Stimulated activated naive B cell treated with anti-CD40 and anti-IgM and Interleukin-4, amounts not matched to agents 10 μg/mL and 1 μg/mL and 100 μg/mL, for 72 hours (primary cell): ENCODE measurements at regions not wholly inside any gene's neighbourhood (a gene's known extent, or its start where the extent isn't known, plus 50 kb on each side); places are given as distances from the start of the nearest gene placed in this dataset.

Experiments used
- ATAC-seq, 2 donors: fragments of 150-1000 bp; cut with Tn5 transposase; replicated peaks; 2 replicates each; pipeline ENCODE4 v1.10.0; 2021; ENCODE audit warnings: moderate library complexity in 1 of 2
- DNase-seq: peaks from one replicate; pipeline ENCODE4 v3.0.0; 2021
- H3K27ac Mint-ChIP-seq: one replicate; pipeline ENCODE4 v1.8.0; 2022; ENCODE audit warnings: mild to moderate bottlenecking, mixed read lengths
- H3K27me3 Mint-ChIP-seq, 2 donors: one replicate each; pipeline ENCODE4 v1.8.0; 2022; ENCODE audit warnings: mixed read lengths in 2 of 2
- H3K36me3 Mint-ChIP-seq, 2 donors: one replicate each; pipeline ENCODE4 v1.8.0; 2022; ENCODE audit warnings: mixed read lengths in 2 of 2, mild to moderate bottlenecking in 1 of 2
- H3K4me1 Mint-ChIP-seq, 2 donors: one replicate each; pipeline ENCODE4 v1.8.0; 2022; ENCODE audit warnings: mixed read lengths in 2 of 2, mild to moderate bottlenecking in 1 of 2
- H3K4me3 Mint-ChIP-seq, 2 donors: one replicate each; pipeline ENCODE4 v1.8.0; 2022; ENCODE audit warnings: mild to moderate bottlenecking in 2 of 2, mixed read lengths in 2 of 2, moderate library complexity in 1 of 2
- H3K9me3 Mint-ChIP-seq, 2 donors: one replicate each; pipeline ENCODE4 v1.8.0; 2022; ENCODE audit warnings: mixed read lengths in 2 of 2, mild to moderate bottlenecking in 1 of 2

GRCh38 chr1:239287296-239287695, 99.1 kb upstream of the CHRM3 start:
- Mint-ChIP-seq H3K36me3 (no peaks in the 10 kb centered on the region), H3K4me1 (no peaks in the 10 kb centered on the region), H3K4me3 (no peak overlapping the region), H3K9me3 (no peaks in the 10 kb centered on the region), H3K27ac (no peak overlapping the region), H3K27me3 (no peaks in the 10 kb centered on the region)
- no peak for DNase-seq
- ATAC-seq, result no peak

GRCh38 chr1:239283216-239283615, 103.2 kb upstream of the CHRM3 start:
- Mint-ChIP-seq H3K9me3 (peaks cover 0 to 1% of the 10 kb centered on the region in 2 donors), H3K27me3 (no peaks in the 10 kb centered on the region), H3K36me3 (no peaks in the 10 kb centered on the region), H3K27ac (no peak overlapping the region), H3K4me3 (no peak overlapping the region), H3K4me1 (no peaks in the 10 kb centered on the region)
- DNase-seq (no peak), ATAC-seq (no peak)

- Mint-ChIP-seq H3K27me3 (no peaks in the 10 kb centered on the region), H3K9me3 (peaks cover 0 to 1% of the 10 kb centered on the region in 2 donors), H3K36me3 (no peaks in the 10 kb centered on the region), H3K27ac (no peak overlapping the region), H3K4me1 (no peaks in the 10 kb centered on the region), H3K4me3 (no peak overlapping the region)
- DNase-seq (no peak), ATAC-seq (no peak)
These were observed 104.0 kb upstream of the CHRM3 start for GRCh38 chr1:239282411-239282810.

GRCh38 chr1:239276051-239276450, 110.3 kb upstream of the CHRM3 start:
- no peaks in the 10 kb centered on the region for H3K27me3 Mint-ChIP-seq
- no peaks in the 10 kb centered on the region for H3K36me3 Mint-ChIP-seq
- H3K4me1 Mint-ChIP-seq, result no peaks in the 10 kb centered on the region
- no peak overlapping the region for H3K4me3 Mint-ChIP-seq
- H3K9me3 Mint-ChIP-seq, result peaks cover 5 to 9% of the 10 kb centered on the region in 2 donors
- ATAC-seq (no peak), DNase-seq (no peak)
- no peak overlapping the region for H3K27ac Mint-ChIP-seq

GRCh38 chr1:239274242-239274830, 112.0 kb upstream of the CHRM3 start:
- Mint-ChIP-seq H3K27me3 (no peaks in the 10 kb centered on the region), H3K9me3 (peaks cover 7 to 9% of the 10 kb centered on the region in 2 donors), H3K36me3 (no peaks in the 10 kb centered on the region), H3K4me3 (no peak overlapping the region), H3K27ac (no peak overlapping the region), H3K4me1 (no peaks in the 10 kb centered on the region)
- DNase-seq, result no peak
- ATAC-seq, result no peak

- DNase-seq (no peak), ATAC-seq (no peak)
- Mint-ChIP-seq H3K36me3 (no peaks in the 10 kb centered on the region), H3K27me3 (no peaks in the 10 kb centered on the region), H3K4me3 (no peak overlapping the region), H3K9me3 (peaks cover 7 to 9% of the 10 kb centered on the region in 2 donors), H3K4me1 (no peaks in the 10 kb centered on the region), H3K27ac (no peak overlapping the region)
These were observed 115.9 kb upstream of the CHRM3 start for GRCh38 chr1:239270509-239270908.

GRCh38 chr1:239269706-239270105, 116.7 kb upstream of the CHRM3 start:
- H3K27ac Mint-ChIP-seq, result no peak overlapping the region
- ATAC-seq, result no peak
- no peak for DNase-seq
- no peaks in the 10 kb centered on the region for H3K27me3 Mint-ChIP-seq
- H3K9me3 Mint-ChIP-seq, result peaks cover 7 to 9% of the 10 kb centered on the region in 2 donors
- H3K36me3 Mint-ChIP-seq, result no peaks in the 10 kb centered on the region
- no peaks in the 10 kb centered on the region for H3K4me1 Mint-ChIP-seq
- H3K4me3 Mint-ChIP-seq, result no peak overlapping the region

- Mint-ChIP-seq H3K36me3 (no peaks in the 10 kb centered on the region), H3K9me3 (peaks cover 5% of the 10 kb centered on the region in 2 donors), H3K27ac (no peak overlapping the region), H3K27me3 (no peaks in the 10 kb centered on the region), H3K4me1 (no peaks in the 10 kb centered on the region), H3K4me3 (no peak overlapping the region)
- DNase-seq (no peak), ATAC-seq (no peak)
These were observed 117.4 kb upstream of the CHRM3 start for GRCh38 chr1:239268941-239269340.

- Mint-ChIP-seq H3K36me3 (no peaks in the 10 kb centered on the region), H3K9me3 (peaks cover 4 to 5% of the 10 kb centered on the region in 2 donors), H3K27me3 (no peaks in the 10 kb centered on the region), H3K27ac (no peak overlapping the region), H3K4me1 (no peaks in the 10 kb centered on the region), H3K4me3 (no peak overlapping the region)
- no peak for DNase-seq
- no peak for ATAC-seq
These were observed 118.4 kb upstream of the CHRM3 start for GRCh38 chr1:239268007-239268406.

GRCh38 chr1:239263801-239264200, 122.6 kb upstream of the CHRM3 start:
- H3K36me3 Mint-ChIP-seq, result no peaks in the 10 kb centered on the region
- H3K9me3 Mint-ChIP-seq, result no peaks in the 10 kb centered on the region
- DNase-seq, result no peak
- no peak overlapping the region for H3K4me3 Mint-ChIP-seq
- no peaks in the 10 kb centered on the region for H3K4me1 Mint-ChIP-seq
- no peaks in the 10 kb centered on the region for H3K27me3 Mint-ChIP-seq
- H3K27ac Mint-ChIP-seq, result no peak overlapping the region
- ATAC-seq, result no peak

GRCh38 chr1:239262538-239262937, 123.8 kb upstream of the CHRM3 start:
- Mint-ChIP-seq H3K9me3 (peaks cover 0 to 1% of the 10 kb centered on the region in 2 donors), H3K36me3 (no peaks in the 10 kb centered on the region), H3K4me1 (no peaks in the 10 kb centered on the region), H3K27me3 (no peaks in the 10 kb centered on the region), H3K4me3 (no peak overlapping the region), H3K27ac (no peak overlapping the region)
- ATAC-seq, result no peak
- no peak for DNase-seq

GRCh38 chr1:239261521-239261920, 124.8 kb upstream of the CHRM3 start:
- ATAC-seq, result no peak
- Mint-ChIP-seq H3K9me3 (peaks cover 6% of the 10 kb centered on the region in 2 donors), H3K27me3 (no peaks in the 10 kb centered on the region), H3K4me1 (no peaks in the 10 kb centered on the region), H3K27ac (no peak overlapping the region), H3K36me3 (no peaks in the 10 kb centered on the region), H3K4me3 (no peak overlapping the region)
- DNase-seq, result no peak

- H3K36me3 Mint-ChIP-seq, result no peaks in the 10 kb centered on the region
- no peak overlapping the region for H3K4me3 Mint-ChIP-seq
- no peaks in the 10 kb centered on the region for H3K4me1 Mint-ChIP-seq
- H3K9me3 Mint-ChIP-seq, result peaks cover 6 to 8% of the 10 kb centered on the region in 2 donors
- DNase-seq (no peak), ATAC-seq (no peak)
- H3K27ac Mint-ChIP-seq, result no peak overlapping the region
- H3K27me3 Mint-ChIP-seq, result no peaks in the 10 kb centered on the region
These were observed 125.5 kb upstream of the CHRM3 start for GRCh38 chr1:239260842-239261241.

- Mint-ChIP-seq H3K27me3 (no peaks in the 10 kb centered on the region), H3K36me3 (no peaks in the 10 kb centered on the region), H3K4me1 (no peaks in the 10 kb centered on the region), H3K27ac (no peak overlapping the region), H3K4me3 (no peak overlapping the region), H3K9me3 (peaks cover 6 to 10% of the 10 kb centered on the region in 2 donors)
- ATAC-seq (no peak), DNase-seq (no peak)
These were observed 130.7 kb upstream of the CHRM3 start for GRCh38 chr1:239255628-239256160.

- H3K27ac Mint-ChIP-seq, result no peak overlapping the region
These were observed 131.4 kb upstream of the CHRM3 start for GRCh38 chr1:239254999-239255398.

More at GRCh38 chr1:239254999-239255398, 131.4 kb upstream of the CHRM3 start:
- H3K27me3 Mint-ChIP-seq, result no peaks in the 10 kb centered on the region
- H3K36me3 Mint-ChIP-seq, result no peaks in the 10 kb centered on the region
- H3K9me3 Mint-ChIP-seq, result peaks cover 6 to 11% of the 10 kb centered on the region in 2 donors
- H3K4me3 Mint-ChIP-seq, result no peak overlapping the region
- ATAC-seq (no peak), DNase-seq (no peak)
- H3K4me1 Mint-ChIP-seq, result no peaks in the 10 kb centered on the region
